HG02870 (cell line): ENCODE measurements at regions not wholly inside any gene's neighbourhood (a gene's known extent, or its start where the extent isn't known, plus 50 kb on each side); places are given as distances from the start of the nearest gene placed in this dataset.
"Not testable (repeated sequence)": the region's sequence is repeated elsewhere in the genome, so short reads cannot be mapped to it uniquely, and the experiment has no call there.

ENCODE experiments used
- ATAC-seq: cut with Tn5 transposase; IDR thresholded peaks from one replicate; pipeline ENCODE4 v1.9.1; 2021; ENCODE audit warnings: mild to moderate bottlenecking, moderate library complexity; ENCODE audit not compliant: unreplicated experiment

DNA sequence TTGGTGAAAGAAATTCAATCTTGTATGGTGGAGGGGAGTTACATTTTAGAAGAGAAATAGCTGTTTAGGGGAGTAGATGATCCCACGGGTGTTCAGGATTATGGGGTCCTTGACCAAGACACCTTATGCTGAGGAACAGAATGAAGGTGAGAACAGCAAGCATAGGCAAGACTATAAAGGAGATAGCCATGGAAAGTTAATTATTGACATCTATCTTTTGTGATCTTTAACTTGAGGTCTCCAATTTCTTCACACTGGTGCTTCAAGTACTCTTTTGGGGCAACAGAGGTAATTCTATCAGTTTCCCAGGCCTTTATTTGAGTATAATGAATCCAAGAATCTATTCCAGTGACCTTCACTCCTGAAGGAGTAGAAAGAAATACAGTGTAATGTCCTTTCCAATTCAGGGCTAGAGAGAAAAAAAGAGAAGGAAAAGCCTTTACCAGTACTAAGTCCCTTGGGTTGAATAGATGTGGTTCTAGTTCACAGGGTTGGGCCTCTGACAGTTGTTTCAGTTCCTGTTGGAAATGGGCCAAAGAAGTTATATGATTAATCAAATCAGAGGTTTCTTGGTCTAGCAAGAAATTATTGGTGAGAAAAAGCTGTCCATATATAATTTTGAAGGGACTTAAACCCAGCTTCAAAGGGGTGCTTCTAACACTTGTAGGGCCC is 2104.1 kb upstream of the ACO1 start:
- ATAC-seq: no peak

DNA sequence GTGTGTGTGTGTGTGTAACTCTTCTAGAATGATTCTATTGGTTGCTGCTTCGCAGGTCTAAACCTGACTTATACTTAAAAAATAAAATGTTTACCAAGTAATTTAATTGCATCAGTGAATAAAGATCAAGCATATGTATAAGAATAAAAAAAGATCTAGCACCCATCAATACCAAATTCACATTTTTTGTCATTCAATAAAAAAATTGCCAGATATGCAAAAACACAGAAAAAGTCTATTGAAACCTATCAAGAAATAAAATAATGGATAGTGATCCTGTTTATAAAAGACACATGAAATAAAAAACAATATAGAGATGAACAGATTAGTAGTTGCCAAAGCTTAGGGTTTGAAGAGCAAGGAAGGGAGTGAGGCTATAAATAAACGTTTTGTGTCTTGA is 2095.0 kb upstream of the ACO1 start:
- ATAC-seq: no peak

DNA sequence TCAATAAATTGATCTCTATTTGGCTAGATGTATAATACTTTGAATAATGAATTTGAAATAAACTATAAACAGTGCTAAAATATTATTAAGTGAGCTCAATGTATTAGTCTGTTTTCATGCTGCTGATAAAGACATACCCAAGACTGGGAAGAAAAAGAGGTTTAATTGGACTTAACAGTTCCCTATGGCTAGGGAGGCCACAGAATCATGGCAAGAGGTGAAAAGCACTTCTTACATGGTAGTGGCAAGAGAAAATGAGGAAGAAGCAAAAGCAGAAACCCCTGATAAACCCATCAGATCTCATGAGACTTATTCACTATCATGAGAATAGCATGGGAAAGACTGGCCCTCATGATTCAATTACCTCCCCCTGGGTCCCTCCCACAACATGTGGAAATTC is 2092.4 kb upstream of the ACO1 start:
- not testable (repeated sequence) for ATAC-seq

DNA sequence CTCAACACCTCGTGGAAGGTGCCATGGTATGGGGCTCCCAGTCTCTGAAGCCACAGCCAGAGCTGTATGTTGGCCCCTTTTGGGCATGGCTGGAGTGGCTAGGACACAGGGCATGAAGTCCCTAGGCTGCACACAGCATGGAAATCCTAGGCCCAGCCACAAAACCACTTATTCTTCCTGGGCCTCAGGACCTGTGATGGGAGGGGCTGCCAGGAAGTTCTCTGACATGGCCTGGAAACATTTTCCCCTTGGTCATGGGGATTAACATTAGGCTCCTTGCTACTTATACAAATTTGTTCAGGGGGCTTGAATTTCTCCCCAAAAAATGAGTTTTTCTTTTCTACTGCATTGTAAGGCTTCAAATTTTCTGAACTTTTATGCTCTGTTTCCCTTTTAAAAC is 2091.2 kb upstream of the ACO1 start:
- no peak for ATAC-seq

DNA sequence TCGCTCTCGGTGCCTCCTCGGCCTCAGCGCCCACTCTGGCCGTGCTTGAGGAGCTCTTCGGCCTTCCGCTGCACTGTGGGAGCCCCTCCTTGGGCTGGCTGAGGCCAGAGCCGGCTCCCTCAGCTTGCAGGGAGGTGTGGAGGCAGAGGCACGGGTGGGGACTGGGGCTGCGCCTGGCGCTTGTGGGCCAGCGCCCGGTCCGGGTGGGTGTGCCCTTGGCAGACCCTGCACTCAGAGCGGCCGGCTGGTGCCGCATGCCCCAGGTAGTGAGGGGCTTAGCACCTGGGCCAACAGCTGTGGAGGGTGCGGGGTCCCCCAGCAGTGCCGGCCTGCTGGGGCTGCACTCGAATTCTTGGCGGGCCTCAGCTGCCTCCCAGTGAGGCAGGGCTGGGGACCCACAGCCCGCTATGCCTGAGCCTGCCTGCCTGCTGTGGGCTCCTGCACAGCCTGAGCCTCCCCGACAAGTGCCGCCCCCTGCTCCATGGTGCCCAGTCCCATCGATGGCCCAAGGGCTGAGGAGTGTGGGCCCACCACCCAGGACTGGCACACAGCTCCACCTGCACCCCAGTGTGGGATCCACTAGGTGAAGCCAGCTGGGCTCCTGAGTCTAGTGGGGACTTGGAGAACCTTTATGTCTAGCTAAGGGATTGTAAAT is 2085.2 kb upstream of the ACO1 start:
- ATAC-seq: no peak

DNA sequence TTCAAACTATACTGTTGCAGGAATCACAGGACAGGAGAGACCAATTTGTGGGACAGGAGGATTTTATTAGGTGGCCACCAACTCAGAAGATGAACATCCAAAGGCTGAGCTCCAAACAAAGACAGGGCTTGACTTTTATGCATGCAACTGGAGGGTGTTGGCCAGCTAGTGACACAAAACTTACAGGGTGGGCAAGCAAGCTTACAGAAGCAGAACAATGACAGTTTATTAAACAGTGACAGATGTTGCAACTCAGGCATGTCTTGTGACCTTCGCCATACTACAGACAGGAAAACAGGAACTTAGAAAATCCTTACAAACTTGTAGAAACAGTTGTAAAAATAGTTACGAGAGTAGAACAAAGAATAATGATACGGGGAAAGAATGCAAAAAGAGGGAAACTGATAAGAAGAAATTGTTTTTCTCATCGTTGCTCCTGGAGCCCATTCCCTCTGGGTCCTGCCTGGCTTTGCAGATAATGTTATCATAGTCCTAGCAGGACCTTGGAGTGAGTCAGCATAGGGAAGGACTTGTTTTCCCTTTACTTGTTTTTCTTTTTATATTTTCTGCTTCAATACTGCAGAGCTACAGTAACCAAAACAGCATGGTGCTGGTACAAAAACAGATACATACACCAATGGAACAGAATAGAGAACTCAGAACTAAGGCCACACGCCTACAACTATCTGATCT is 2083.0 kb upstream of the ACO1 start:
- ATAC-seq: no peak

DNA sequence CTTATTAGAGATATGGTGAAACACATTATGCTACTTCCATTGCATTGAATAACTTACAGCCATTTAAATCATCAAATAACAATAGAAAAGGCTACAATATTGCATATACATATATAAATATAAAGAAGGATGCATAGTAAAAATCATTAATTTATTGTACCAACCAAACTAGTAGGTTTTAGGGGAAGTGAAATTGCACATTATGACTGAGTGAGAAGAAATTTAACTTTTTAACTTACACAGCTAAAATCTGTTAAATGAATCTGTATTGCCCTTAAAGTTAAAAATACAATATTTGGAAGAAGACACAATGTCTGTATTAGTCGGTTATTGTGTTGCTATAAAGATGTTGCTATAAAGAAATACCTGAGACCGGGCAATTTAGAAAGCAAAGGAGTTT is 2073.7 kb upstream of the ACO1 start:
- ATAC-seq: no peak

DNA sequence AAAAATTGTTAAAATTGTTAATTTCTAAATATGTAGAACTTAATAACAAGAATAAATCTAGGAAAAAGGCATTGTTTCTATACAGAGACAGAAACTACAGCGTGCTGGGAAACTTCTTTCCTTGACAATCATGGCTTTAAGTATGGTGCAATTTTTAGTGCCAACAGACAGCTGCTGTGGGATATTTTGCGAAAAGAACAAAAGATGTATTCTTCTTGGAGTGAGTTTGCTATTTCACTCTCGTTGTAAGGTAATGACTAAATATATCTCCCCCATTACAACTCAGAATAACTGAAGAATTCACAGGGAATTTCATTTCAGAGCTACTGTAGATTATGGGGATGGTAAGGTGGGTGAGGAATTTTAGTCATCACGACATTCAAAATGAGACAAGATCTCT is 2055.0 kb upstream of the ACO1 start:
- ATAC-seq: no peak

DNA sequence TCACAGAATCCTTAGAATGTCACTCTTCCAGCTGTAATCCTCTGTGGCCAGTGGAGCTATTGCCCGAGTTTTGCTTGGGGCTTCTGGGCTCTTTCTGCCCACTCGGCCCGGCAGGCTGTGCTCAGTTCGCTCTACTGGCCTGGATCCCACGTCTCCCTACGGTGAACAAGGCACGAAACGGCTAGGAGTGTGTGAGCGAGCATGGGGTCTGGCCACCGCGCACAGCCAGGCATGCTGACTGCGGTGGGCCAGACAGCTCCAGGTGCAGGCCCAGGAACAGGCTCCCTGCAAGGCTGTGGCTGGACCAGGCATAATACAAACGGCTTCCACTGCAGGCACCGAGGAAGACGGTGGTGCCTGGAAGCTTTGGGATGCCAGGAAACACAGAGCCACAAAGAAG is 2035.5 kb upstream of the ACO1 start:
- no peak for ATAC-seq

DNA sequence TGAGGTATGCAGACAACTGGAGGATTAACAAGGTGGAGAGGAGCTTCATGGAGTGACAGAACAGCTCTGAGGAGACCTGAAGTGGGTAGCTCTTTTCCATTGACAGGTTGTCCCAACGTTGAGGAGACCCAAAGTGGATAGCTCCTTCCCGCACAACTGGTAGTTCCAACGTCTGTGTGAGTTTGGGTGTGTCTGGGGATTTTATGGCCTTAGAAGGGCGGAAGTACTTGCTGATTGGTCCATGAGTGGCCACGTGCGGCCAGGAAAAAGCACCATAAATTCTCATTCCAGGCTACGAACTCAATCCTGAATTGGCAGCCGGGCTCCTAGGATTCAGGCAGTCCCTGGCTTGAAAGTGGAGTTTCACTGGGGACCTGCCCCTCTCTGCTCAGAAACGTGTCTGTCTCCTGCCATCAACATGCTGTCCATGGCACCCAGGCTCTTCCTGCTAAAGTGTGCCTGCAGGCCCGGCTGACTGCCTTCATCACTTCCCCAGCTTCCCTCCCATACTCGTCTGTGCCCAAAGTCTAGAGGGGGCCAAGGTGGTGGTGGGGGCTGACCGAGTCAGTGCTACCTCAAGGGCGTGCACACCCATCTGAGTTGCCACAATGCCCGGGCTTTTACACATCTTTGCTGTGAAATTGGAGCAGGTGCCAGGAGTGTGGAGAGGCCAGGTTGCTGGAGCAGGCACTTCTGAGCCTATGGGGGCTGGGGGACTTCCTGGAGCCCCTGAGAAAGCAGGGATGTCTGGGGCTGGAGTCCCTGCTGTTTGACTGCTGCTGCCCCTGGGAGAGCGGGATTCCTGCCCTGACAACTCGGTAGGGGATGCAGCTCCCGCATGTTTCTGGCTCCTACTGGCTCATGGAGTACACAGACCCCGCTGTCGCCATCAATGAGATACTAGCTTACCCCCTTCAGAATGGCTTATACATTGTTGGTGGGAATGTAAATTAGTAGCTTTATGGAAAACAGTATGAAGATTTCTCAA is 2034.6 kb upstream of the ACO1 start:
- no peak for ATAC-seq

DNA sequence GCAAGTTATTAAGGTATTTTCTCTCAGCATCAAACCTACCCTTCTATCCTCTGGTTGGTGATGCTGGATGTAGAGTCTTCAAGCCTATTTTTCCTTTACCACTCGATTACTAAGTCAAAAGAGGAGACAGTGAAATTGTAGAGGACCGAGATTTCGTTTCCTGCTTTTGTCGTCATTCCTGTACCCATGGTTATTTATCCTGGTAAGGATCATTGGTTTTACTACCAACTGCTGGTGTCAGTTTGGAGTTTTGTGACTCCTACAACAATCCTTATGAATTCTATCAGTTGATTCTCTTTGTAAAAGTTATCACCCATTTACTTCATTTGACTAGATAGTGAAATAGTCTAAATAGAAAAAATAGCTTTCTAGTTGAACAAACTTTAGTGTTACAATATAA is 2028.2 kb upstream of the ACO1 start:
- no peak for ATAC-seq

DNA sequence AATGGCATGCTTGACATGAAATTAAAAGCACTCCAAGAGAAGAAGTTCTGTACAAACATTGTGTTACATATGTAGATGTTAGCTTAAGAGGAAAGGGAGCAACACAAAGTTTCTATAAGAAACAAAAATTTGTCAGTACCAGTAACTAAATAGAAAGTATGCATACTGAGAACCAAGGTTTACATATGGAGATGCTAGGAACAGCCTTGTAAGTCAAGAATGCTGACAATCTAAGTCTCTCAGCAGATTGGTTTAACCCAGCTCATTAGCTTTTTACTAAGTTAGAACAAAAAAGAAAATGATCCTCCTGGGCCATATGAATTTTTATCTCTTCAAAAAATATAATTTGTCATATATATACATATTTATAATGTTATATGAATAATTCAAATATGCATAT is 2022.1 kb upstream of the ACO1 start:
- no peak for ATAC-seq

DNA sequence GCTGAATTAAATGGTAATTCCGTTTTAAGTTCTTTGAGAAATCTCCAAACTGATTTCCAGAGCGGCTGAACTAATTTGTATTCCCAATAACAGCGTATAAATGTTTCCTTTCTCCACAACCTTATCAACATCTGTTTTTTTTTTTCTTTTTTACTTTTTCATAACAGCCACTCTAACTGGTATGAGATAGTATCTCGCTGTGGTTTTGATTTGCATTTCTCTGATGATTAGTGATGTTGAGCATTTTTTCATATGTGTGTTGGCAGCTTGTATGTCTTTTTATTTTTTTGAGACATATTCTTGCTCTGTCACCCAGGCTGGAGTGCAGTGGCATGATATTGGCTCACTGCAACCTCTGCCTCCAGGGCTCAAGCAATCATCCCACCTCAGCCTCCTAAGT is 2018.3 kb upstream of the ACO1 start:
- ATAC-seq: not testable (repeated sequence)

DNA sequence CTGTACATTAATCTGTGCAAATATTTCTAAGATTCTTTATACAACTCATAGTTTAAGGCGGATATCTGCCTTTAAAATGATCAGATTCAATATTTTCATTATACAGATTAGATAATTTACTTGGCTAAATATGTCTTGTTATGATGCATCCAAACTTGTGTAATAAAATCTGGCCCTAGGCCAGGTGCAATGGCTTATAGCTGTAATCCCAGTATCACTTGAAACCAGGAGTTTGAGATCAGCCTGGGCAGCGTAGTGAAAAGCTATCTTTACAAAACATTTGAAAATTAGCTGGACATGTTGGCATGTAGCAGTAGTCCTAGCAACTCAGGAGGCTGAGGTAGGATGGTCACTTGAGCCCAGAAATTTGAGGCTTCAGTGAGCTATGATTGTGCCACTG is 2002.2 kb upstream of the ACO1 start:
- ATAC-seq: no peak

DNA sequence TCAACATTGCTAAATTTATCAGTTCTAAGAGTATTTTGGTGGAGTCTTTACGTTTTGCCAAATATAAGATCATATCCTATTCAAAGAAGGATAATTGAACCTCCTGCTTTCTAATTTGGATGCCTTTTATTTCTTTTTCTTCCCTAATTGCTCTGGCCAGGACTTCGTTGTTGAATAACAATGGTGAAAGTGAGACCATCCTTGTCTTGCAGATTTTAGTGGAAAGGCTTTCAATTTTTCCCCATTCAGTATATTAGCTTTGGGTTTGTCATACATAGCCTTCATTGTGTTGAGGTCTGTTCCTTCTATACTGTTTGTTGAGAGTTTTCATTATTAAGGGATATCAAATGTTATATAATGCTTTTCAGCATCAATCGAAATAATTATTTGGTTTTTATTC is 1974.2 kb upstream of the ACO1 start:
- no peak for ATAC-seq

DNA sequence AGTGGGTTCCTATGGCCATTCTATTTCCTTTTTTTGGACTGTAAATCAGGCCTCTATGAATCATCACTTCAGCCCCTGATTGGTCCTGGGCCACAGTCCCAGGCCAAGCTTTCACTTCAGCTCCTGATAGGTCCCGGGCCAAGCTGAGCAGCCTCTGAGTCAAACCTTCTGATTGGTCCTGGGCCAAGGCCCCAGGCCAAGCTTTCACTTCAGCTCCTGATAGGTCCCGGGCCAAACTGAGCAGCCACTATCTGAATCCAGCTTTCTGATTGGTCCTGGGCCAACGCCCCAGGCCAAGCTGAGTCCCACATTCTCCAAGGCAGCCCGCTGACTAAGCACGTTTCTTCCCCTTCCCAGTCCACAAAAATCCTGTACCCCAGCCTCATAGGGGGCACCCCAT is 1972.9 kb upstream of the ACO1 start:
- ATAC-seq: no peak

DNA sequence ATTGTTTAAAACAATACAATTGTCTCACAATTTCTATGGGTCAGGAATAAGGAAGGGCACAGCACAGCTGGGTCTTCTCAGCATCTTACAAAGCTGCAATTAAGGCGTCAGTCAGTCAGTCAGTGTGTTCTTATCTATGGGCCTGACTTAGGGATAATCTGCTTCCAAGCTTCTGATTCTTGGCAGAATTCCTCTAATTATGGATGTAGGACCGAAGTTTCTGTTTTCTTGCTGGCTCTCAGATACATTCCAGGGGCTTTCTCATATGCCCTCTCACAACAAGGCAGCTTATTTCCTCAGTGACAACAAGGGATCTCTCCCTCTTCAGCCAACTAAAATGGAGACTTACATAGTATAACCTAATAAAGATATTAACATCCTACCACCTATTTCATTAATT is 1925.3 kb upstream of the ACO1 start:
- no peak for ATAC-seq

DNA sequence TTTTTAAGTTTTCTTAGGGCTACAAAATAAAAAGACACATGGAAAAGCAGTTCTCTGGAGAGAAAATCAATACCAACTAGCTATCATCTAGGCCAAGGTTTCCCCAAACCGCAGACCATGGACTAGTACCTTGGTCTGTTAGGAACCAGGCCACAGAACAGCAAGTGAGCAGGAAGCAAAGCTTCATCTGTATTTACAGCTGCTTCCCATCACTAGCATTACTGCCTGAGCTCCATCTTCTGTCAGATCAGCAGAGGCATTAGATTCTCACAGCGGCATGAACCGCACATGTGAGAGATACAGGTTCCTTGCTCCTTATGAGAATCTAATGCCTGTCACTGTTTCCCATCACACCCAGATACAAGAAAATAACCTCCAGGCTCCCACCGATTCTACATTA is 1907.6 kb upstream of the ACO1 start:
- ATAC-seq: no peak

DNA sequence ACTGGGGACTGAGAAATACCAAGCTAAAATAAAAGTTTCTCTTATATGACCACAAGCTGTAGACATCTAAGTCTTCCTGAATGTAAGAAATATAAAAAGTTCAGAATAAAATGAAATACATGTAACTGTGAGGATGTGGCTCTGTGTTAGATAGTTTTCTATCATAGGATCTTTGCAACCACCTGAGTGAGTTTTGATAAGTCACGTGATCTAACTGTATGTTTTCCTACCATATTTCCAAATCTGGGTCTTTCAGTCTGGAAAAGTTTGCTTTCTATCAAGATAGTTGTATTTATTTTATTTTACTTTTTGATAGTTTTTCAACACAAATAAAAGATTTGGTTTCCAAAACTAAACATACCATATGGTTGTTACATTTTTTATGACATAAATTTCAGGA is 1905.8 kb upstream of the ACO1 start:
- ATAC-seq: no peak

DNA sequence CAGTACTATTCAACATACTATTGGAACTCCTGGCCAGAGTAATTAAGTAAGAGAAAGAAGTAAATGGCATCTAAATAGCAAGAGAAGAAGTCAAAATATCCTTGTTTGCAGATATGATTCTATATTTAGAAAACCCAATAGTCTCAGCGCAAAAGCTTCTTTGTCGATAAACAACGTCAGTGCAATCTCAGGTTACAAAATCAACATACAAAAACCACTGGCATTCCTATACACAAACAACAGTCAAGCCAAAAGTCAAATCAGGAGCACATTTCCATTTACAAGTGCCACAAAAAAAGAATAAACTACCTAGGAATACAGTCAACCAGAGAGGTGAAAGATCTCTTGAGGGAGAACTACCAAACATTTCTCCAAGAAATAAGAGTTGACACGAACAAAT is 1901.9 kb upstream of the ACO1 start:
- ATAC-seq: no peak

DNA sequence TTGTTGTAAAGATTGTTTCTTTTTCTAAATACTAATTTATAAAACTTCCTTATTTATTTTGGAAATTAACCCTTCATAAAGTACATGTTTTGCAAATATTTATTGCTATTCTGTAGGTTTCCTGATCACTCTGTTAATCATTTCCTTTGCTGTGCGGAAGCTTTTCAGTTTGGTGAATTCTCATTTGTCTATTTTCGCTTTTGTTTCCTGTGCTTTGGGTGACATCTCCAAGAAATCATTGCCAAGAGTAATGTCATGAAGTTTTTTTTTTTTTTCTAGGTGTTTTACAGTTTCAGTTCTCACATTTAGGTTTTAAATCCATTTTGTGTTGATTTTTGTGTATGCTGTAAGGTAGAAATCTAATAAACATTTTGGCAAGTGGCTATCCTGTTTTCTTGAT is 1899.8 kb upstream of the ACO1 start:
- no peak for ATAC-seq
